Prostate gland (tissue), 2 donors: ENCODE measurements at regions not wholly inside any gene's neighbourhood (a gene's known extent, or its start where the extent isn't known, plus 50 kb on each side); places are given as distances from the start of the nearest gene placed in this dataset.

Experiments
- POLR2A ChIP-seq: fragments of 450-650 bp; IDR thresholded peaks from one replicate; pipeline ENCODE4 v1.6.1; 2016; ENCODE audit warnings: antibody characterized with exemption, mild to moderate bottlenecking
- TF ChIP-seq, protein P1 (sequence below), 4 experiments: fragments of 200-600 bp in 2 of 4; fragments of 450-650 bp in 2 of 4; sonication (generic) in 2 of 4; IDR thresholded peaks; 1 replicate in 3 of 4; 2 replicates in 1 of 4; pipeline ENCODE4 v1.5.1; 2016 to 2019; ENCODE audit warnings: antibody characterized with exemption in 4 of 4, mild to moderate bottlenecking in 2 of 4, moderate library complexity in 2 of 4

DNA sequence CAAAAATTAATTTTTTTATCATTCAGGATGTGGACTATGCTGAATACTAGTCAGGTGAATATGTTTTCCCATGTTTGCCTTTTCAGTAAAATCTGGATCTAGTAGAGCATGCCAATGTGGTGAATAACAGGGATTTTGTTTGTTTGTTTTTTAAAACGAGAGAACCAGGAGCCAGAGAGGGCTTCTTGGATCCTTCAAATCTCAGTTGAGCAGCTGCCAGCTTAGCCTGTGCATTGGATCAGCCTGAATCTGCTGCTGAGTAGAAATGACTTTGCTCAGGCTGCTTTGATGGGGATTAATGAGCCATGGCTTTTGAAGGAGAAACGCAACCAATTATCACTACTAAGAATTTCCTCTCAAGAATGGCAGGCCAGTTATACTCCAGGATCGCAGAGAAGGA, 493.8 kb downstream of the ARL4A start:
- TF ChIP-seq POLR2A, result no peak
- TF ChIP-seq, protein P1, sequence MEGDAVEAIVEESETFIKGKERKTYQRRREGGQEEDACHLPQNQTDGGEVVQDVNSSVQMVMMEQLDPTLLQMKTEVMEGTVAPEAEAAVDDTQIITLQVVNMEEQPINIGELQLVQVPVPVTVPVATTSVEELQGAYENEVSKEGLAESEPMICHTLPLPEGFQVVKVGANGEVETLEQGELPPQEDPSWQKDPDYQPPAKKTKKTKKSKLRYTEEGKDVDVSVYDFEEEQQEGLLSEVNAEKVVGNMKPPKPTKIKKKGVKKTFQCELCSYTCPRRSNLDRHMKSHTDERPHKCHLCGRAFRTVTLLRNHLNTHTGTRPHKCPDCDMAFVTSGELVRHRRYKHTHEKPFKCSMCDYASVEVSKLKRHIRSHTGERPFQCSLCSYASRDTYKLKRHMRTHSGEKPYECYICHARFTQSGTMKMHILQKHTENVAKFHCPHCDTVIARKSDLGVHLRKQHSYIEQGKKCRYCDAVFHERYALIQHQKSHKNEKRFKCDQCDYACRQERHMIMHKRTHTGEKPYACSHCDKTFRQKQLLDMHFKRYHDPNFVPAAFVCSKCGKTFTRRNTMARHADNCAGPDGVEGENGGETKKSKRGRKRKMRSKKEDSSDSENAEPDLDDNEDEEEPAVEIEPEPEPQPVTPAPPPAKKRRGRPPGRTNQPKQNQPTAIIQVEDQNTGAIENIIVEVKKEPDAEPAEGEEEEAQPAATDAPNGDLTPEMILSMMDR (IDR thresholded peaks at IDR 0.05), result no peak
